NB4 (cell line): ENCODE measurements at regions not wholly inside any gene's neighbourhood (a gene's known extent, or its start where the extent isn't known, plus 50 kb on each side); places are given as distances from the start of the nearest gene placed in this dataset.

Experiments used
- CTCF ChIP-seq: IDR thresholded peaks from one replicate; pipeline ENCODE4 v1.5.1; 2012; ENCODE audit warnings: low read depth, low read length
- MAX ChIP-seq: IDR thresholded peaks from 2 replicates; pipeline ENCODE4 v1.6.1; 2011; ENCODE audit warnings: low read depth, low read length
- POLR2A ChIP-seq: IDR thresholded peaks from 2 replicates; pipeline ENCODE4 v1.6.1; 2011; ENCODE audit warnings: mild to moderate bottlenecking; ENCODE audit not compliant: insufficient read length; ENCODE audit errors: extremely low read depth

GRCh38 chr13:64074971-64075474 is 2659.4 kb upstream of the PCDH20 start:
- TF ChIP-seq POLR2A (no peak), CTCF (no peak), MAX (no peak)
